HS-5 (cell line): ENCODE measurements at regions not wholly inside any gene's neighbourhood (a gene's known extent, or its start where the extent isn't known, plus 50 kb on each side); places are given as distances from the start of the nearest gene placed in this dataset.

Experiments used
- DNase-seq: peaks from one replicate; pipeline ENCODE4 v3.0.0-alpha.2; 2012; ENCODE audit warnings: low read depth

- peak; percentile 6 for DNase-seq
These were observed 60.9 kb upstream of the OR4E1 start for GRCh38 chr14:21734457-21735074.

- DNase-seq: no peak
These were observed 56.1 kb upstream of the OR4E1 start for GRCh38 chr14:21729703-21730233.

- no peak for DNase-seq
These were observed 51.6 kb upstream of the OR4E1 start for GRCh38 chr14:21725250-21725649.

GRCh38 chr14:21724090-21724973 is 50.7 kb upstream of the OR4E1 start:
- no peak for DNase-seq

- DNase-seq: no peak
These were observed 49.9 kb upstream of the OR4E1 start for GRCh38 chr14:21723431-21724045.
